WI38 (cell line): ENCODE measurements at regions not wholly inside any gene's neighbourhood (a gene's known extent, or its start where the extent isn't known, plus 50 kb on each side); places are given as distances from the start of the nearest gene placed in this dataset.
"Not testable (repeated sequence)": the region's sequence is repeated elsewhere in the genome, so short reads cannot be mapped to it uniquely, and the experiment has no call there.

Source experiments
- H3K4me3 ChIP-seq: 2 replicates; pipeline ENCODE4 v1.5.1; 2011; ENCODE audit warnings: low read depth, mild to moderate bottlenecking, control low read depth, low read length
- TF ChIP-seq, protein P1 (sequence below): IDR thresholded peaks from 2 replicates; pipeline ENCODE4 v1.5.1; 2012; ENCODE audit warnings: low read depth, mild to moderate bottlenecking, control low read depth, low read length

DNA sequence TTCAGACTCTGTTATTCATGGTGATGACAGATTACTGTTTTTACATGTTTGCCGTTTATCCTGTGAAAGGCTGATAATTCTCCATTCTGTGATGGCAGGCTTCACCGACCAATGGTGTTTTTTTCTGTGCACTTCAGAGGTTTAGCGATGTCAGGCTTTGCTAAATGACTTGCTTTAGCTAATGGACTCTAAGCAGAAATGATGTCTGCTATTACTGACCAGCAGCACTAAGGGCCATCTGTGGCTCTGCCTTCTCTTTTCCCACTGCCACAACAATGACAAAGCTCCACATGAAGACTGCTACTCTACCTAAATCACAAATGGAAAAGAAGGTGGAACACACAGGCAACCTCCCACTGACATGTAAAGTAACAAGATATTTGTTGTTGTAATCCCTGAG, 68.4 kb upstream of the ALB start:
- TF ChIP-seq, protein P1, sequence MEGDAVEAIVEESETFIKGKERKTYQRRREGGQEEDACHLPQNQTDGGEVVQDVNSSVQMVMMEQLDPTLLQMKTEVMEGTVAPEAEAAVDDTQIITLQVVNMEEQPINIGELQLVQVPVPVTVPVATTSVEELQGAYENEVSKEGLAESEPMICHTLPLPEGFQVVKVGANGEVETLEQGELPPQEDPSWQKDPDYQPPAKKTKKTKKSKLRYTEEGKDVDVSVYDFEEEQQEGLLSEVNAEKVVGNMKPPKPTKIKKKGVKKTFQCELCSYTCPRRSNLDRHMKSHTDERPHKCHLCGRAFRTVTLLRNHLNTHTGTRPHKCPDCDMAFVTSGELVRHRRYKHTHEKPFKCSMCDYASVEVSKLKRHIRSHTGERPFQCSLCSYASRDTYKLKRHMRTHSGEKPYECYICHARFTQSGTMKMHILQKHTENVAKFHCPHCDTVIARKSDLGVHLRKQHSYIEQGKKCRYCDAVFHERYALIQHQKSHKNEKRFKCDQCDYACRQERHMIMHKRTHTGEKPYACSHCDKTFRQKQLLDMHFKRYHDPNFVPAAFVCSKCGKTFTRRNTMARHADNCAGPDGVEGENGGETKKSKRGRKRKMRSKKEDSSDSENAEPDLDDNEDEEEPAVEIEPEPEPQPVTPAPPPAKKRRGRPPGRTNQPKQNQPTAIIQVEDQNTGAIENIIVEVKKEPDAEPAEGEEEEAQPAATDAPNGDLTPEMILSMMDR: no peak
- H3K4me3 ChIP-seq: no peak overlapping the region

DNA sequence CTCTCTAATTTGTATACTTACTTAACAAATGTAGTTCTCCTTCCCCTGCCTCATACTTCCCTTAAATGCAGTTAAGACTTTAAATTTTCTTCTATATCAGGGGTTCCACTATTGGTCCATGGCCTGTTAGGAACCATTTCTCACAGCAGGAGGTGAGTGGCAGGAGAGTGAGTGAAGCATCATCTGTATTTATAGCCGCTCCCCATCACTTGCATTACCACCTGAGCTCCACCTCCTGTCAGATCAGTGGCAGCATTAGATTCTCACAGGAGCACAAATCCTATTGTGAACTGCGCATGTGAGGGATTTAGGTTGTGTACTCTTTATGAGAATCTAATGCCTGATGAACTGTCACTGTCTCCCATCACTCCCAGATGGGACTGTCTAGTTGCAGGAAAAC, 72.1 kb upstream of the ALB start:
- not testable (repeated sequence) for H3K4me3 ChIP-seq

GRCh38 chr4:73329300-73329699, 70.7 kb upstream of the ANKRD17 start:
- no peak overlapping the region for H3K4me3 ChIP-seq
- TF ChIP-seq, protein P1: no peak

DNA sequence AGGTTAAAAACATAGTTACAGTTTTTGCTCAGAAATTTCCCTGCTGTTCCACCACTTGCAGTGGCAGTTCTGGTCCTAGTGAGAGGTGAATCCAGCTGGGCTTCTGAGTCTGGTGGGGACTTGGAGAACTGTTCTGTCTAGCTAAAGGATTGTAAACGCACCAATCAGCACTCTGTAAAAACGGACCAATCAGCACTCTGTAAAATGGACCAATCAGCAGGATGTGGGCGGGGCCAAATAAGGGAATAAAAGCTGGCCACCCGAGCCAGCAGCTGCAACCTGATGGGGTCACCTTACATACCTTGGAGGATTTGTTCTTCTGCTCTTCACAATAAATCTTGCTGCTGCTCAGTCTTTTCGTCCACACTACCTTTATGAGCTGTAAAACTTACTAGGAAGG, 67.2 kb upstream of the ANKRD17 start:
- not testable (repeated sequence) for H3K4me3 ChIP-seq

GRCh38 chr4:73317092-73317491, 58.5 kb upstream of the ANKRD17 start:
- no peak overlapping the region for H3K4me3 ChIP-seq
- TF ChIP-seq, protein P1: no peak

GRCh38 chr4:73315091-73315490, 56.5 kb upstream of the ANKRD17 start:
- TF ChIP-seq, protein P1: no peak

DNA sequence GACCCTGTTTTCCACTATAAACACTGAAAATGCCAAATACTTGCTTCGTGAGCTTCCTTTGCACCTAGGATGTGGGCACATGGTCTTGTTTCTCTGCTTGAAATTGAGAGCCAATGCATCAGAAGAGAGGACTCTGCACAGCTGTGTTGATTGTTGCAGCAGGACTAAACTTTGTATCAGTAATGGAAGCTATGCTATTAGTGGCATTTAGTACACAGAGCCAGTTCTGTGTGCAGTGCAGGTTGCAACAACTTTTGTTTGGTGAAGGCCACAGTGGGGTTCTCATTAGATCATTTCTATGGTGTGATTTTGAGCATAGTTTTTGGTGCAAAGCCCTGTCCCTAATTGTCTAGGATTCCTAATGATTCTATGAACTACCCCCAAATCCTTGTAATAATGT, 54.4 kb upstream of the ANKRD17 start:
- TF ChIP-seq, protein P1: no peak
- no peak overlapping the region for H3K4me3 ChIP-seq

More at GRCh38 chr4:73315091-73315490, 56.5 kb upstream of the ANKRD17 start:
- H3K4me3 ChIP-seq: no peak overlapping the region

DNA sequence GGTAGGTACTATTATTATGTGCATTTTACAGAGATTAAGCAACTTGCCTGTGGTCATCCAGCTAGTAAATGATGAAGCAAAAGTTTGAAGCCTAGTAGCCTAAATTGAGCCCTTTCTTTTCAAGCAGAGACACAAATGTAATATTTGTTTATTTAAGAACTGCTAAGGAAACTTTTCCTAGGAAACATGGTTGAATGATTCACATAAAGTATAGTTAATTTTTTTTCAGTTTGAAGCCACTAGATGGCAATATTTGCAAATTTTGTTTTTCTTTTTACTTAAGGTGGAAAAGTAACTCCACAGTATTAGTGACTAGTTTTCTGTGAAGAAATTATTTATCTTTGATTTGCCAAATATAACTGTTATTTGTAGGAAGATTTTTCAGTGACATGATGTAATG, 52.8 kb upstream of the ANKRD17 start:
- no peak overlapping the region for H3K4me3 ChIP-seq
- TF ChIP-seq, protein P1: peak; percentile 3; the same call in 1 of the 2 replicates
